WERI-Rb-1 (cell line): ENCODE measurements at regions not wholly inside any gene's neighbourhood (a gene's known extent, or its start where the extent isn't known, plus 50 kb on each side); places are given as distances from the start of the nearest gene placed in this dataset.

ENCODE experiments used
- DNase-seq: peaks from one replicate; pipeline ENCODE4 v3.0.0-alpha.2; 2020
- H3K27ac ChIP-seq: fragments of 250-450 bp; sonication (Bioruptor Pico); 2 replicates; pipeline ENCODE4 v1.5.1; 2020; ENCODE audit warnings: mild to moderate bottlenecking, moderate library complexity
- H3K27me3 ChIP-seq: fragments of 250-450 bp; sonication (Bioruptor Pico); 2 replicates; pipeline ENCODE4 v1.5.1; 2021; ENCODE audit warnings: mild to moderate bottlenecking, low read depth, moderate library complexity; ENCODE audit not compliant: insufficient read depth, severe bottlenecking
- H3K36me3 ChIP-seq: fragments of 250-450 bp; sonication (Bioruptor Pico); 2 replicates; pipeline ENCODE4 v1.5.1; 2020; ENCODE audit warnings: mild to moderate bottlenecking, moderate library complexity
- H3K4me3 ChIP-seq: 2 replicates; pipeline ENCODE4 v1.5.1; 2011; ENCODE audit warnings: low read depth, mild to moderate bottlenecking, control low read depth, low read length
- H3K9me3 ChIP-seq: fragments of 250-450 bp; sonication (Bioruptor Pico); 2 replicates; pipeline ENCODE4 v1.5.1; 2021; ENCODE audit warnings: mild to moderate bottlenecking, moderate library complexity; ENCODE audit not compliant: severe bottlenecking
- CTCF ChIP-seq: IDR thresholded peaks from 2 replicates; pipeline ENCODE4 v1.5.1; 2011; ENCODE audit warnings: low read depth, mild to moderate bottlenecking, control low read depth, inconsistent platforms, low read length

GRCh38 chr5:3994628-3995027 lies 399.0 kb downstream of the IRX1 start:
- Histone ChIP-seq H3K27me3 (no peaks in the 10 kb centered on the region), H3K9me3 (peaks cover 4% of the 10 kb centered on the region), H3K36me3 (no peaks in the 10 kb centered on the region), H3K27ac (no peak overlapping the region), H3K4me3 (no peak overlapping the region)
- no peak for DNase-seq
- no peak for TF ChIP-seq CTCF

DNA sequence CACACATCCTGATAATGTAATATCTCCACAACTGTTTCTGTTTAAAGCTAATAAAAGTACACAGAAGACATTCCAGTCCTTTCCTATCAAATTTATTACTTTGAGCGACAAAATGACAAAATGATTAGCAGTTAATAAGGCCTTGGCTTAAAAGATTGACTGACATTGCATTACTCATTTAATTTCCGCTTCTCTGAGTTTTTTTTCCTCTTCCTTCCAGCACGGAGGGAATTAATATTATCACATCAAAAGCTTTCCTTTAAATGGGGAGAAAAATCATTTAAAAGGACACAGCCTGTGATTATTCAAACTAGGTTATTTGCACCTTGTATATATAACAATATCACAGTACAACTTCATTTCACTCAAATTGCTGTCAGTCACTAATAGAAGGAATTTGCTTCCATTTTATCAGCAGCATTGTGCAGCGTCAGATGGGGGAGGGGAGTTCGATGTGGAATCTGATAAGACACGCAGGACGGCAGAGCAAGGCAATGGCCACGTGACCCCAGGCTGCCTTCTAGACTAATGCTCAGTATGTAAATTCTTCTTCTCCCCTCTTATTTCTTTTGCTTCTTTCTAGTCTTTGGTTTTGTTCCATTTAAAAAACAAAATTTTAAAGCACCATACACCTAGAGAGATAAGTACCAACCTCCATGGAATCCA lies 400.5 kb downstream of the IRX1 start:
- H3K9me3 ChIP-seq = peaks cover 4% of the 10 kb centered on the region
- H3K36me3 ChIP-seq = no peaks in the 10 kb centered on the region
- no peak for DNase-seq
- no peaks in the 10 kb centered on the region for H3K27me3 ChIP-seq
- H3K27ac ChIP-seq = no peak overlapping the region
- H3K4me3 ChIP-seq = no peak overlapping the region
- no peak for TF ChIP-seq CTCF

GRCh38 chr5:3996707-3997336 lies 401.2 kb downstream of the IRX1 start:
- no peak for TF ChIP-seq CTCF
- Histone ChIP-seq H3K9me3 (peaks cover 4% of the 10 kb centered on the region), H3K27me3 (no peaks in the 10 kb centered on the region), H3K27ac (no peak overlapping the region), H3K4me3 (no peak overlapping the region), H3K36me3 (no peaks in the 10 kb centered on the region)
- no peak for DNase-seq

- TF ChIP-seq CTCF = no peak
- H3K27ac ChIP-seq = no peak overlapping the region
- H3K36me3 ChIP-seq = no peaks in the 10 kb centered on the region
- no peak for DNase-seq
- H3K27me3 ChIP-seq = no peaks in the 10 kb centered on the region
- no peaks in the 10 kb centered on the region for H3K9me3 ChIP-seq
- no peak overlapping the region for H3K4me3 ChIP-seq
Observed at GRCh38 chr5:3997670-3998069, 402.0 kb downstream of the IRX1 start.

- TF ChIP-seq CTCF = no peak
- DNase-seq = no peak
Observed at GRCh38 chr5:3999929-4000328, 404.3 kb downstream of the IRX1 start.

GRCh38 chr5:4001004-4001403 lies 405.4 kb downstream of the IRX1 start:
- Histone ChIP-seq H3K4me3 (no peak overlapping the region), H3K27me3 (no peaks in the 10 kb centered on the region), H3K36me3 (no peaks in the 10 kb centered on the region), H3K27ac (no peak overlapping the region), H3K9me3 (no peaks in the 10 kb centered on the region)
- no peak for TF ChIP-seq CTCF
- no peak for DNase-seq

More at GRCh38 chr5:3999929-4000328, 404.3 kb downstream of the IRX1 start:
- Histone ChIP-seq H3K9me3 (no peaks in the 10 kb centered on the region), H3K27me3 (no peaks in the 10 kb centered on the region), H3K4me3 (no peak overlapping the region), H3K36me3 (no peaks in the 10 kb centered on the region), H3K27ac (no peak overlapping the region)
